H1 (cell line): ENCODE measurements at regions not wholly inside any gene's neighbourhood (a gene's known extent, or its start where the extent isn't known, plus 50 kb on each side); places are given as distances from the start of the nearest gene placed in this dataset.

Source experiments
- ATF2 ChIP-seq: IDR thresholded peaks from 2 replicates; pipeline ENCODE4 v1.6.1; 2012; ENCODE audit warnings: low read length, inconsistent platforms
- BCL11A ChIP-seq, 2 experiments: IDR thresholded peaks; one replicate each; pipeline ENCODE4 v1.6.1; 2011; ENCODE audit warnings: low read depth in 2 of 2, low read length in 2 of 2, mild to moderate bottlenecking in 2 of 2
- JUND ChIP-seq: IDR thresholded peaks from 2 replicates; pipeline ENCODE4 v1.6.1; 2011; ENCODE audit warnings: mild to moderate bottlenecking, improper control_type of control experiment, low read length
- MAFK ChIP-seq: IDR thresholded peaks from 2 replicates; pipeline ENCODE4 v1.6.1; 2012; ENCODE audit warnings: low read depth, mild to moderate bottlenecking, improper control_type of control experiment, low read length
- NRF1 ChIP-seq: IDR thresholded peaks from 2 replicates; pipeline ENCODE4 v1.6.1; 2011; ENCODE audit warnings: mild to moderate bottlenecking, low read depth, low read length, improper control_type of control experiment
- POU5F1 ChIP-seq: IDR thresholded peaks from 2 replicates; pipeline ENCODE4 v1.6.1; 2011; ENCODE audit warnings: low read depth, mild to moderate bottlenecking, low read length, moderate library complexity
- SIN3A ChIP-seq, 2 experiments: IDR thresholded peaks in 1 of 2; conservative IDR thresholded peaks in 1 of 2; 2 replicates each; pipeline ENCODE4 v1.6.1; 2011 to 2012; ENCODE audit warnings: low read length in 2 of 2, improper control_type of control experiment in 1 of 2, low read depth in 1 of 2, mild to moderate bottlenecking in 1 of 2
- SUZ12 ChIP-seq: fragments of 200-600 bp; sonication (generic); IDR thresholded peaks from 2 replicates; pipeline ENCODE4 v1.6.1; 2012; ENCODE audit warnings: mild to moderate bottlenecking, inconsistent platforms, low read length, moderate library complexity, mixed read lengths
- TEAD4 ChIP-seq: IDR thresholded peaks from 2 replicates; pipeline ENCODE4 v1.6.1; 2012; ENCODE audit warnings: low read depth, low read length, inconsistent platforms, mixed read lengths

- TF ChIP-seq SUZ12 (no peak), ATF2 (no peak), TEAD4 (no peak), POU5F1 (no peak), MAFK (no peak), SIN3A (conservative IDR thresholded peaks at IDR 0.05 in 1 of 2, IDR thresholded peaks at IDR 0.05 in 1 of 2; ENCODE audit: low read depth in 1 of 2, low read length in 2 of 2) (no peak), JUND (no peak), NRF1 (no peak), BCL11A (IDR thresholded peaks at IDR 0.05; ENCODE audit: low read depth in 2 of 2, low read length in 2 of 2) (no peak)
- TF ChIP-seq, all 59 proteins: peak for 0
Measured at GRCh38 chr1:182244451-182244850, 147.1 kb downstream of the GLUL start (continued).
